C4-2B (cell line): ENCODE measurements at regions not wholly inside any gene's neighbourhood (a gene's known extent, or its start where the extent isn't known, plus 50 kb on each side); places are given as distances from the start of the nearest gene placed in this dataset.

Experiments used
- CTCF ChIP-seq: fragments of 450-650 bp; conservative IDR thresholded peaks from 2 replicates; pipeline ENCODE4 v1.5.1; 2017; ENCODE audit warnings: mild to moderate bottlenecking
- ZFX ChIP-seq: fragments of 450-650 bp; IDR thresholded peaks from 2 replicates; pipeline ENCODE4 v1.6.1; 2017

GRCh38 chr4:129232589-129233337 is 136.8 kb downstream of the C4orf33 start:
- TF ChIP-seq CTCF = no peak
- no peak for TF ChIP-seq ZFX
